HG03175 (cell line): ENCODE measurements at regions not wholly inside any gene's neighbourhood (a gene's known extent, or its start where the extent isn't known, plus 50 kb on each side); places are given as distances from the start of the nearest gene placed in this dataset.
"Not testable (repeated sequence)": the region's sequence is repeated elsewhere in the genome, so short reads cannot be mapped to it uniquely, and the experiment has no call there.

Experiments used
- ATAC-seq: cut with Tn5 transposase; IDR thresholded peaks from one replicate; pipeline ENCODE4 v1.9.1; 2021; ENCODE audit warnings: mild to moderate bottlenecking, moderate library complexity; ENCODE audit not compliant: unreplicated experiment

DNA sequence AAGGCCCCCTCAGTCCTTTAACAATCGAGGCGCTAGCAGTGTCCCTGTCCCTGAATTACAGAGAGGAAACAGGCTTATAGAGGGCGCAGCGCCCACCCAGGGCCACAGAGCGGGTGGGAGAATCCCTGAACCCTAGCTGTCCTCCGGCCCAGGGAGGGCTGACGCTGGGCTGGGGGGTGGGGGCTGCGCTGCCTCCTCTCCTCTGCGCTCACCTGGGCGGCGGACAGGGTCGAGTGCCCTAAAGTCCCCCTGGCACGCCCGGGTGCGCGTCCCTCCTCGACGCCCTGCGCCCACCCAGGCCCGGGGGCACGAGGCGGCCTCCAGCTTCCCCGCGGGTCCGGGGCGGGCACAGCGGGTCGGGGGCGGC lies 200.4 kb upstream of the N4BP1 start:
- ATAC-seq = no peak

DNA sequence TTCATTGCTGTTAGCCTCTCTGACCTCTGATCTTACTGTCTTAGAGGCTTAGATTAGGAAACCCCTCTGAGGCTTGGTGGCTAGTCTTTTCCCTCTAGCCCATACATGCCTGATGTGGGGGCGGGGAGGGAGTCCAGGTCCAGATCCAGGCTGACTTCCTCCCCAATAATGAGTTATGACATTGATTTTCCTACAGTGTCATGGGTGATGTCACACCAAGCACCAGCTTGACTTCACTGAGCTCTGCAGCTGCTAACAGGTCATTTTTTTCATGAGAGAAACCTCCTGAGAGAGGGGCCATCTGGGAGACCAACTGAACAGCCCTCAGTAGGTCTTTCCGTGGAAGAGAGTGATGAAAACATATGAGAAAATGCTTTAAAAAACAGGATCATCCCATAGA lies 180.2 kb upstream of the N4BP1 start:
- no peak for ATAC-seq

- ATAC-seq = no peak
Observed at GRCh38 chr16:48788475-48788874, 178.5 kb upstream of the N4BP1 start.

DNA sequence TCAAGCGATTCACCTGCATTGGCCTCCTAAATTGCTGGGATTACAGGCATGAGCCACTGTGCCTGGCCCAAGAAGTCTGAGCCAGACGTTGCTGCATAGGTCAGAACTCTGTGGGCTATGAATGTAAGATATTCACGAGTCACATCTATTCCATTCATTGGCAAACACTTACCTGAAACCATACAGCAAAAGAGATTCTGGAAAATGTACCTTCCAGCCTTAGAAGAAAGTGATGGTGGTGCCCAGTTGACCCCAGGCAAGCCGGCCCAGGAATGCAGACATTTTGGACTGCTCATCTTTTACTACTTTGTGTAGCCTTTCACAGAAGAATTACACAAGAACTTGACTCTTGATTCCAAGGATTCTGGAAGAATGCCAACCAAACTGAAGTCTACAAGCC lies 135.6 kb upstream of the N4BP1 start:
- no peak for ATAC-seq

DNA sequence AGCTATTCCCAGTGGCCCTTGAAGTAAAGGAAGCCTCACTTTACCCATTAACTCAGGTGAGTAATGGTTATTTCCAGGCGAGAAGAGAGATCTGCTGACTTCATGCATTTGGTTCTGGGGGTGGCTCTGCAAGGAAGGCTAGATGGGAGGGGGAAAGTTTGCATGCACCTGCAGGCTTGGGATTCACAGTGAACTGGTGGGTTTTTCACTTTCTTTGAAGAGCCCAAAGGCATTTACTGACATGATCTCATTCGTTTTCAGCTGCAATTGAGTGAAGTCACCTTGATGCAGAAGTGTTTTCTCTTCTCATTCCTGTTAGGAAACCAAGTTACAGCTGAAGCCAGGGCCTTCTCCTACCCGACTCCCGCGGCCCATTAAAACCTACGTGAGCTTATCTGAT lies 131.0 kb upstream of the N4BP1 start:
- ATAC-seq = no peak

DNA sequence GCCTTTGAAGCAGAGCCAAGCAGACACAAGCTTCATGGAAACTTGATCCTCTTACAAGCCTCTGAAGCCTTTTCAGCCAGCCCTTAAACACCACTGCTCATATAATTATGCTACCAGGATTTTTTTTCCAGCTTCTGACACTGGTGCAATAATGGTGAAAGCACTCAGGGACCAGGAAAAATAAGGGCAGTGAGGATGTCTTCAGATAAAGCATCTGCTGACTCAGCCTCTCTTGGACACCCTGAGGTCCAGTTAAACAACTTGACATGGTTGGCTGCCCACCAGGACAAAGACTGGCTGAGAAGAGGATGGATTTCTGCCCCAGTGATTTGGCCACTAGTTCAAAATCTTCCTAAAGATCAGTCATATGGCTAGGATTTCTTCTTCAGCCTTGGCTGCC lies 124.2 kb upstream of the N4BP1 start:
- ATAC-seq = no peak

GRCh38 chr16:48704710-48705109 lies 94.7 kb upstream of the N4BP1 start:
- ATAC-seq = no peak

GRCh38 chr16:48687421-48688038 lies 77.5 kb upstream of the N4BP1 start:
- peak; percentile 78 for ATAC-seq

DNA sequence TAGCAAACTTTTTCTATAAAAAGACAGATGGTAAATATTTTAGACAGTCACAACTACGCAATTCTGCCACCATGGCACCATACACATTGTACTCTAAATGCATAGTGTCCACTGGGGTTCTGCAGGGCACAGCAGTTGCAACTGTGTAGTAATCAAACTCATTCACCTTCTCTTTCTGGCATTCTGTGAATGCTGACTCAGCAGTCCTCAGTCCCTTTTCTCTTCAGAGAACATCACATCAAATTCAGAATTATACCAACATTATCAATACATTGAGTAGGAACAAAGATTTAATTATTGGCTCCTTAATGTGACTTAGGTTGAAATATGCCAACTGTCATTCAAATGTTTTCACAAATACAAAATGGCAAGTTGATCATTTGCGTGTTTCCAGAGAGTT lies 74.2 kb upstream of the N4BP1 start:
- no peak for ATAC-seq

DNA sequence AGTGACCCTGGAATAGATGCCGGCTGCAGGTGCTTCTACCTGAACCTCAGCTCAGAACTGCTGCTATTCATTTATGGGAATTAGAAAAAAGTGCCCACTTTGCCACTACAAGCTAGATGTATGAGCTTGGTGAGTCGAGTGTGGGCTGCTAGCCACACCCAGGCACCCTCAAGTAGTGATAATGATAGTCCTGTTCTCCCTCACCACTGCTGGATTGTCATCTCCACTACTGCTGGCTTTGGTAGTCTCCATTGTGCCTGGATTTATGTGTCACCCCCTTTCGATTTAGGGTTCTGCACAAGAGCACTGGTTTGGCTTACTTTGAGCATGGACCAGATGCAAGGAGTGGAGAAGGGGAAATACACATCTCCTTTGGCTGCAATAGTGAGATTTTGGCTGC lies 73.0 kb upstream of the N4BP1 start:
- ATAC-seq = no peak

- ATAC-seq = no peak
Observed at GRCh38 chr16:48681520-48681919, 71.5 kb upstream of the N4BP1 start.

DNA sequence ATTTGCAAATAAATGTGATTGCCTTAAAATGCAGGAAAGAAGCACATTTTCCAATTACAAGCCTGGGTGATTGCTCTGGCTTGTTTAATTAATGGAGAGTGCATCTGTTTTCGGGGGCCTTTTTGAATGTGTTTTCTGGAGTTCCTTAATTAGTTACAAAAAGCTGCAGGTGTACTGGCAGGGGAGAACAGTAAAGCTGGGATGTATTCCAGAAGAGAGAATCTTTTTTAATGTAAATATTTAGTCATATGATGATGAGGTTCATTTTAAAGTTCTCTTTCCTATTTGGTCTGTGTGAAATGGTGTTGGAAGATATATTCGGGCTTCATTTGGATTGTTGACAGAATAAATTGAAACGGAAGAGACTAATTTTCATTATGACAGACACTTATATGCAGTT lies 70.9 kb upstream of the N4BP1 start:
- no peak for ATAC-seq

- ATAC-seq = no peak
Observed at GRCh38 chr16:48676836-48677235, 66.9 kb upstream of the N4BP1 start.

DNA sequence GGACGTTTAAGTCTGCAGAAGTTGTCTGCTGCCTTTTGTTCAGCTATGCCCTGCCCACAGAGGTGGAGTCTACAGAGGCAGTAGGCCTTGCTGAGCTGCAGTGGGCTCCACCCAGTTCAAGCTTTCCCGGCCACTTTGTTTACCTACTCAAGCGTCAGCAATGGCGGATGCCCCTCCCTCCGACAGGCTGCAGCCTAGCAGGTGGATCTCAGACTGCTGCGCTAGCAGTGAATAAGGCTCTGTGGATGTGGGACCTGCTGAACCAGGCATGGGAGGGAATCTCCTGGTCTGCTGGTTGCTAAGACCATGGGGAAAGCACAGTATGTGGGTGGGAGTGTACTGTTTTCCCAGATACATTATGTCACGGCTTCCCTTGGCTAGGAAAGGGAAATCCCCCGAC lies 58.2 kb upstream of the N4BP1 start:
- not testable (repeated sequence) for ATAC-seq

DNA sequence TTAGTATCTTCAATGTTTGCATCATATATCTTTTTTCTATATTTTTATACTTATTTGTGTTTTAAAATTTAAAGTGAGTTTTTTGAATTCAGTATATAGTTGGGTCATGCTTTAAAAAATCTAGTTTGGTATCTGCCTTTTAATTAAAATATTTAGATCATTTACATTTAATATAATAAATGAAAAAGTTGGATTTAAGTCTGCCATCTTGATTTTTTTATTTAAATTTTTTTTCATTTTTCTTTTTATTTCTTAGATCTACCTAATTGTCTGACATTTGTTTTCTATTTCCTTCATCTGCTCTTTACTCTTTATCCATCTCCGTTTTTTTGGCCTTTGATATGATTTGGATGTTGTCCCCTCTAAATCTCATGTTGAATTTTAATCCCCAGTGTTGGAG lies 50.0 kb upstream of the N4BP1 start:
- no peak for ATAC-seq
